ENCODE measurements at regions not wholly inside any gene's neighbourhood (a gene's known extent, or its start where the extent isn't known, plus 50 kb on each side); places are given as distances from the start of the nearest gene placed in this dataset.

- Histone ChIP-seq H3K9me3 (ENCODE audit: control insufficient read depth in 2 of 2, insufficient read depth in 1 of 2, low read depth in 1 of 2, low read length in 1 of 2) (peaks cover 3 to 5% of the 10 kb centered on the region in 2 donors), H3K27ac (ENCODE audit: low read depth in 2 of 2, low read length in 1 of 2) (no peak overlapping the region), H3K36me3 (ENCODE audit: control insufficient read depth in 2 of 2, insufficient read depth in 2 of 2, low read length in 1 of 2) (no peaks in the 10 kb centered on the region), H3K4me1 (ENCODE audit: control insufficient read depth in 2 of 2, insufficient read depth in 2 of 2, low read length in 1 of 2) (no peaks in the 10 kb centered on the region), H3K4me3 (ENCODE audit: low read depth in 1 of 2, low read length in 2 of 2) (no peak overlapping the region), H3K27me3 (ENCODE audit: control insufficient read depth in 1 of 2, insufficient read depth in 2 of 2, low read length in 2 of 2) (no peaks in the 10 kb centered on the region)
- 83 to 87% methylated on average over 13 of the region's 13 CpGs for WGBS, 2 donors
Observed at GRCh38 chr10:129277084-129277483, 190.0 kb upstream of the MGMT start.

GRCh38 chr10:129277841-129278240 is 189.2 kb upstream of the MGMT start:
- no peaks in the 10 kb centered on the region for H3K4me1 ChIP-seq (ENCODE audit: control insufficient read depth in 2 of 2, insufficient read depth in 2 of 2, low read length in 1 of 2)
- no peaks in the 10 kb centered on the region for H3K27me3 ChIP-seq (ENCODE audit: control insufficient read depth in 1 of 2, insufficient read depth in 2 of 2, low read length in 2 of 2)
- no peak overlapping the region for H3K27ac ChIP-seq (ENCODE audit: low read depth in 2 of 2, low read length in 1 of 2)
- no peak overlapping the region for H3K4me3 ChIP-seq (ENCODE audit: low read depth in 1 of 2, low read length in 2 of 2)
- 88 to 91% methylated on average over 16 of the region's 16 CpGs for WGBS, 2 donors
- H3K36me3 ChIP-seq (ENCODE audit: control insufficient read depth in 2 of 2, insufficient read depth in 2 of 2, low read length in 1 of 2) = no peaks in the 10 kb centered on the region
- peaks cover 3 to 5% of the 10 kb centered on the region in 2 donors for H3K9me3 ChIP-seq (ENCODE audit: control insufficient read depth in 2 of 2, insufficient read depth in 1 of 2, low read depth in 1 of 2, low read length in 1 of 2)

GRCh38 chr10:129278686-129279085 is 188.4 kb upstream of the MGMT start:
- Histone ChIP-seq H3K9me3 (ENCODE audit: control insufficient read depth in 2 of 2, insufficient read depth in 1 of 2, low read depth in 1 of 2, low read length in 1 of 2) (peaks cover 3 to 5% of the 10 kb centered on the region in 2 donors), H3K4me1 (ENCODE audit: control insufficient read depth in 2 of 2, insufficient read depth in 2 of 2, low read length in 1 of 2) (no peaks in the 10 kb centered on the region), H3K36me3 (ENCODE audit: control insufficient read depth in 2 of 2, insufficient read depth in 2 of 2, low read length in 1 of 2) (no peaks in the 10 kb centered on the region), H3K27me3 (ENCODE audit: control insufficient read depth in 1 of 2, insufficient read depth in 2 of 2, low read length in 2 of 2) (no peaks in the 10 kb centered on the region), H3K4me3 (ENCODE audit: low read depth in 1 of 2, low read length in 2 of 2) (no peak overlapping the region), H3K27ac (ENCODE audit: low read depth in 2 of 2, low read length in 1 of 2) (no peak overlapping the region)
- WGBS, 2 donors = 75 to 80% methylated on average over 3 of the region's 3 CpGs

- no peak overlapping the region for H3K4me3 ChIP-seq (ENCODE audit: low read depth in 1 of 2, low read length in 2 of 2)
- H3K4me1 ChIP-seq (ENCODE audit: control insufficient read depth in 2 of 2, insufficient read depth in 2 of 2, low read length in 1 of 2) = no peaks in the 10 kb centered on the region
- H3K27ac ChIP-seq (ENCODE audit: low read depth in 2 of 2, low read length in 1 of 2) = no peak overlapping the region
- H3K27me3 ChIP-seq (ENCODE audit: control insufficient read depth in 1 of 2, insufficient read depth in 2 of 2, low read length in 2 of 2) = no peaks in the 10 kb centered on the region
- WGBS, 2 donors = 63 to 71% methylated on average over 11 of the region's 11 CpGs
- no peaks in the 10 kb centered on the region for H3K36me3 ChIP-seq (ENCODE audit: control insufficient read depth in 2 of 2, insufficient read depth in 2 of 2, low read length in 1 of 2)
- peaks cover 3 to 5% of the 10 kb centered on the region in 2 donors for H3K9me3 ChIP-seq (ENCODE audit: control insufficient read depth in 2 of 2, insufficient read depth in 1 of 2, low read depth in 1 of 2, low read length in 1 of 2)
Observed at GRCh38 chr10:129279446-129280154, 187.4 kb upstream of the MGMT start.

- 67 to 75% methylated on average over 1 of the region's 1 CpG for WGBS, 2 donors
- Histone ChIP-seq H3K27me3 (ENCODE audit: control insufficient read depth in 1 of 2, insufficient read depth in 2 of 2, low read length in 2 of 2) (no peaks in the 10 kb centered on the region), H3K4me3 (ENCODE audit: low read depth in 1 of 2, low read length in 2 of 2) (no peak overlapping the region), H3K9me3 (ENCODE audit: control insufficient read depth in 2 of 2, insufficient read depth in 1 of 2, low read depth in 1 of 2, low read length in 1 of 2) (peaks cover 3 to 5% of the 10 kb centered on the region in 2 donors), H3K27ac (ENCODE audit: low read depth in 2 of 2, low read length in 1 of 2) (no peak overlapping the region), H3K36me3 (ENCODE audit: control insufficient read depth in 2 of 2, insufficient read depth in 2 of 2, low read length in 1 of 2) (no peaks in the 10 kb centered on the region), H3K4me1 (ENCODE audit: control insufficient read depth in 2 of 2, insufficient read depth in 2 of 2, low read length in 1 of 2) (no peaks in the 10 kb centered on the region)
Observed at GRCh38 chr10:129280155-129280502, 186.9 kb upstream of the MGMT start.

GRCh38 chr10:129280908-129281586 is 186.0 kb upstream of the MGMT start:
- no peaks in the 10 kb centered on the region for H3K27me3 ChIP-seq (ENCODE audit: control insufficient read depth in 1 of 2, insufficient read depth in 2 of 2, low read length in 2 of 2)
- no peaks in the 10 kb centered on the region for H3K36me3 ChIP-seq (ENCODE audit: control insufficient read depth in 2 of 2, insufficient read depth in 2 of 2, low read length in 1 of 2)
- H3K4me1 ChIP-seq (ENCODE audit: control insufficient read depth in 2 of 2, insufficient read depth in 2 of 2, low read length in 1 of 2) = no peaks in the 10 kb centered on the region
- no peak overlapping the region for H3K4me3 ChIP-seq (ENCODE audit: low read depth in 1 of 2, low read length in 2 of 2)
- WGBS, 2 donors = 46 to 52% methylated on average over 3 of the region's 3 CpGs
- H3K27ac ChIP-seq (ENCODE audit: low read depth in 2 of 2, low read length in 1 of 2) = no peak overlapping the region
- H3K9me3 ChIP-seq (ENCODE audit: control insufficient read depth in 2 of 2, insufficient read depth in 1 of 2, low read depth in 1 of 2, low read length in 1 of 2) = peaks cover 3 to 5% of the 10 kb centered on the region in 2 donors

- Histone ChIP-seq H3K4me1 (ENCODE audit: control insufficient read depth in 2 of 2, insufficient read depth in 2 of 2, low read length in 1 of 2) (no peaks in the 10 kb centered on the region), H3K27me3 (ENCODE audit: control insufficient read depth in 1 of 2, insufficient read depth in 2 of 2, low read length in 2 of 2) (no peaks in the 10 kb centered on the region), H3K9me3 (ENCODE audit: control insufficient read depth in 2 of 2, insufficient read depth in 1 of 2, low read depth in 1 of 2, low read length in 1 of 2) (peaks cover 0 to 2% of the 10 kb centered on the region in 2 donors), H3K27ac (ENCODE audit: low read depth in 2 of 2, low read length in 1 of 2) (no peak overlapping the region), H3K4me3 (ENCODE audit: low read depth in 1 of 2, low read length in 2 of 2) (no peak overlapping the region), H3K36me3 (ENCODE audit: control insufficient read depth in 2 of 2, insufficient read depth in 2 of 2, low read length in 1 of 2) (no peaks in the 10 kb centered on the region)
- WGBS, 2 donors = 87 to 92% methylated on average over 5 of the region's 5 CpGs
Observed at GRCh38 chr10:129285459-129285858, 181.6 kb upstream of the MGMT start.

GRCh38 chr10:129288999-129289584 is 177.9 kb upstream of the MGMT start:
- no peak overlapping the region for H3K27ac ChIP-seq (ENCODE audit: low read depth in 2 of 2, low read length in 1 of 2)
- H3K4me3 ChIP-seq (ENCODE audit: low read depth in 1 of 2, low read length in 2 of 2) = no peak overlapping the region
- H3K9me3 ChIP-seq (ENCODE audit: control insufficient read depth in 2 of 2, insufficient read depth in 1 of 2, low read depth in 1 of 2, low read length in 1 of 2) = no peaks in the 10 kb centered on the region
- H3K36me3 ChIP-seq (ENCODE audit: control insufficient read depth in 2 of 2, insufficient read depth in 2 of 2, low read length in 1 of 2) = no peaks in the 10 kb centered on the region
- WGBS, 2 donors = 63 to 69% methylated on average over 6 of the region's 6 CpGs
- no peaks in the 10 kb centered on the region for H3K4me1 ChIP-seq (ENCODE audit: control insufficient read depth in 2 of 2, insufficient read depth in 2 of 2, low read length in 1 of 2)
- no peaks in the 10 kb centered on the region for H3K27me3 ChIP-seq (ENCODE audit: control insufficient read depth in 1 of 2, insufficient read depth in 2 of 2, low read length in 2 of 2)

GRCh38 chr10:129293991-129294700 is 172.9 kb upstream of the MGMT start:
- H3K9me3 ChIP-seq (ENCODE audit: control insufficient read depth in 2 of 2, insufficient read depth in 1 of 2, low read depth in 1 of 2, low read length in 1 of 2) = peaks cover 0 to 6% of the 10 kb centered on the region in 2 donors
- no peaks in the 10 kb centered on the region for H3K27me3 ChIP-seq (ENCODE audit: control insufficient read depth in 1 of 2, insufficient read depth in 2 of 2, low read length in 2 of 2)
- no peaks in the 10 kb centered on the region for H3K4me1 ChIP-seq (ENCODE audit: control insufficient read depth in 2 of 2, insufficient read depth in 2 of 2, low read length in 1 of 2)
- no peaks in the 10 kb centered on the region for H3K36me3 ChIP-seq (ENCODE audit: control insufficient read depth in 2 of 2, insufficient read depth in 2 of 2, low read length in 1 of 2)
- WGBS, 2 donors = 72 to 73% methylated on average over 2 of the region's 2 CpGs
- H3K4me3 ChIP-seq (ENCODE audit: low read depth in 1 of 2, low read length in 2 of 2) = no peak overlapping the region
- no peak overlapping the region for H3K27ac ChIP-seq (ENCODE audit: low read depth in 2 of 2, low read length in 1 of 2)
